ENCODE measurements at regions not wholly inside any gene's neighbourhood (a gene's known extent, or its start where the extent isn't known, plus 50 kb on each side); places are given as distances from the start of the nearest gene placed in this dataset.

- ATAC-seq (ENCODE audit: low read depth) (no peak), DNase-seq (ENCODE audit: low spot score in 2 of 2) (no peak)
- H3K4me3 Mint-ChIP-seq: no peak overlapping the region
- H3K9me3 Mint-ChIP-seq: peaks cover 1% of the 10 kb centered on the region
- H3K27ac Mint-ChIP-seq: no peak overlapping the region
- no peaks in the 10 kb centered on the region for H3K4me1 Mint-ChIP-seq
- H3K36me3 Mint-ChIP-seq: no peaks in the 10 kb centered on the region
- H3K27me3 Mint-ChIP-seq: no peaks in the 10 kb centered on the region
Observed at GRCh38 chr6:8562125-8562524, 126.8 kb upstream of the SLC35B3 start.

GRCh38 chr6:8558953-8559352, 123.6 kb upstream of the SLC35B3 start:
- Mint-ChIP-seq H3K36me3 (no peaks in the 10 kb centered on the region), H3K4me3 (no peak overlapping the region), H3K4me1 (no peaks in the 10 kb centered on the region), H3K9me3 (peaks cover 1% of the 10 kb centered on the region), H3K27me3 (no peaks in the 10 kb centered on the region), H3K27ac (no peak overlapping the region)
- DNase-seq (ENCODE audit: low spot score in 2 of 2) (no peak), ATAC-seq (ENCODE audit: low read depth) (no peak)

GRCh38 chr6:8557014-8557748, 121.8 kb upstream of the SLC35B3 start:
- ATAC-seq (ENCODE audit: low read depth): no peak
- Mint-ChIP-seq H3K9me3 (no peaks in the 10 kb centered on the region), H3K4me3 (no peak overlapping the region), H3K27ac (no peak overlapping the region), H3K4me1 (no peaks in the 10 kb centered on the region), H3K27me3 (no peaks in the 10 kb centered on the region), H3K36me3 (no peaks in the 10 kb centered on the region)
- DNase-seq (ENCODE audit: low spot score in 2 of 2): no peak

- DNase-seq (ENCODE audit: low spot score in 2 of 2): no peak
Observed at GRCh38 chr6:8556370-8557013, 121.1 kb upstream of the SLC35B3 start.

GRCh38 chr6:8551993-8552392, 116.6 kb upstream of the SLC35B3 start:
- DNase-seq (ENCODE audit: low spot score in 2 of 2) (no peak), ATAC-seq (ENCODE audit: low read depth) (no peak)
- Mint-ChIP-seq H3K27ac (no peak overlapping the region), H3K4me1 (no peaks in the 10 kb centered on the region), H3K4me3 (no peak overlapping the region), H3K36me3 (no peaks in the 10 kb centered on the region), H3K9me3 (no peaks in the 10 kb centered on the region), H3K27me3 (no peaks in the 10 kb centered on the region)

More at GRCh38 chr6:8556370-8557013, 121.1 kb upstream of the SLC35B3 start:
- ATAC-seq (ENCODE audit: low read depth): no peak
- H3K4me1 Mint-ChIP-seq: no peaks in the 10 kb centered on the region
- H3K9me3 Mint-ChIP-seq: no peaks in the 10 kb centered on the region
- H3K27me3 Mint-ChIP-seq: no peaks in the 10 kb centered on the region
- H3K4me3 Mint-ChIP-seq: no peak overlapping the region
- H3K36me3 Mint-ChIP-seq: no peaks in the 10 kb centered on the region
- H3K27ac Mint-ChIP-seq: no peak overlapping the region

- ATAC-seq (ENCODE audit: low read depth) (no peak), DNase-seq (ENCODE audit: low spot score in 2 of 2) (no peak)
- no peaks in the 10 kb centered on the region for H3K36me3 Mint-ChIP-seq
- H3K27ac Mint-ChIP-seq: no peak overlapping the region
- H3K27me3 Mint-ChIP-seq: peaks cover 2% of the 10 kb centered on the region
- H3K9me3 Mint-ChIP-seq: no peaks in the 10 kb centered on the region
- no peak overlapping the region for H3K4me3 Mint-ChIP-seq
- H3K4me1 Mint-ChIP-seq: no peaks in the 10 kb centered on the region
Observed at GRCh38 chr6:8551386-8551785, 116.0 kb upstream of the SLC35B3 start.

- ATAC-seq (ENCODE audit: low read depth) (no peak), DNase-seq (ENCODE audit: low spot score in 2 of 2) (no peak)
- H3K27me3 Mint-ChIP-seq: peaks cover 2% of the 10 kb centered on the region
- H3K4me3 Mint-ChIP-seq: no peak overlapping the region
- no peak overlapping the region for H3K27ac Mint-ChIP-seq
- H3K4me1 Mint-ChIP-seq: no peaks in the 10 kb centered on the region
- no peaks in the 10 kb centered on the region for H3K36me3 Mint-ChIP-seq
- H3K9me3 Mint-ChIP-seq: no peaks in the 10 kb centered on the region
Observed at GRCh38 chr6:8549074-8549790, 113.9 kb upstream of the SLC35B3 start.

GRCh38 chr6:8546496-8546895, 111.2 kb upstream of the SLC35B3 start:
- H3K27ac Mint-ChIP-seq: no peak overlapping the region

GRCh38 chr6:8545336-8545735, 110.0 kb upstream of the SLC35B3 start:
- peaks cover 5% of the 10 kb centered on the region for H3K9me3 Mint-ChIP-seq
- no peaks in the 10 kb centered on the region for H3K4me1 Mint-ChIP-seq
- no peak overlapping the region for H3K27ac Mint-ChIP-seq
- no peaks in the 10 kb centered on the region for H3K36me3 Mint-ChIP-seq
- peaks cover 2% of the 10 kb centered on the region for H3K27me3 Mint-ChIP-seq
- no peak overlapping the region for H3K4me3 Mint-ChIP-seq
- DNase-seq (ENCODE audit: low spot score in 2 of 2): no peak
- no peak for ATAC-seq (ENCODE audit: low read depth)

More at GRCh38 chr6:8546496-8546895, 111.2 kb upstream of the SLC35B3 start:
- no peak for ATAC-seq (ENCODE audit: low read depth)
- Mint-ChIP-seq H3K27me3 (peaks cover 2% of the 10 kb centered on the region), H3K9me3 (no peaks in the 10 kb centered on the region), H3K4me3 (no peak overlapping the region), H3K4me1 (no peaks in the 10 kb centered on the region), H3K36me3 (no peaks in the 10 kb centered on the region)
- no peak for DNase-seq (ENCODE audit: low spot score in 2 of 2)

GRCh38 chr6:8543714-8544113, 108.4 kb upstream of the SLC35B3 start:
- Mint-ChIP-seq H3K36me3 (no peaks in the 10 kb centered on the region), H3K4me3 (no peak overlapping the region), H3K4me1 (no peaks in the 10 kb centered on the region), H3K27ac (no peak overlapping the region), H3K9me3 (peaks cover 8% of the 10 kb centered on the region), H3K27me3 (peaks cover 2% of the 10 kb centered on the region)
- ATAC-seq (ENCODE audit: low read depth) (no peak), DNase-seq (ENCODE audit: low spot score in 2 of 2) (no peak)

GRCh38 chr6:8539453-8539852, 104.1 kb upstream of the SLC35B3 start:
- Mint-ChIP-seq H3K4me3 (no peak overlapping the region), H3K36me3 (no peaks in the 10 kb centered on the region)
- no peak for ATAC-seq (ENCODE audit: low read depth)

GRCh38 chr6:8536122-8536521, 100.8 kb upstream of the SLC35B3 start:
- H3K4me1 Mint-ChIP-seq: no peaks in the 10 kb centered on the region
- no peaks in the 10 kb centered on the region for H3K36me3 Mint-ChIP-seq
- DNase-seq (ENCODE audit: low spot score in 2 of 2) (no peak), ATAC-seq (ENCODE audit: low read depth) (no peak)
- no peak overlapping the region for H3K27ac Mint-ChIP-seq
- no peak overlapping the region for H3K4me3 Mint-ChIP-seq
- H3K9me3 Mint-ChIP-seq: peaks cover 8% of the 10 kb centered on the region
- peaks cover 2% of the 10 kb centered on the region for H3K27me3 Mint-ChIP-seq

More at GRCh38 chr6:8539453-8539852, 104.1 kb upstream of the SLC35B3 start:
- Mint-ChIP-seq H3K27ac (no peak overlapping the region), H3K4me1 (no peaks in the 10 kb centered on the region), H3K9me3 (peaks cover 8% of the 10 kb centered on the region), H3K27me3 (peaks cover 2% of the 10 kb centered on the region)
- no peak for DNase-seq (ENCODE audit: low spot score in 2 of 2)

GRCh38 chr6:8535519-8535918, 100.2 kb upstream of the SLC35B3 start:
- no peaks in the 10 kb centered on the region for H3K4me1 Mint-ChIP-seq
- no peak overlapping the region for H3K27ac Mint-ChIP-seq
- ATAC-seq (ENCODE audit: low read depth): no peak

GRCh38 chr6:8530785-8531435, 95.6 kb upstream of the SLC35B3 start:
- no peak overlapping the region for H3K4me3 Mint-ChIP-seq
- no peaks in the 10 kb centered on the region for H3K27me3 Mint-ChIP-seq
- H3K4me1 Mint-ChIP-seq: no peaks in the 10 kb centered on the region
- ATAC-seq (ENCODE audit: low read depth) (no peak), DNase-seq (ENCODE audit: low spot score in 2 of 2) (no peak)
- H3K36me3 Mint-ChIP-seq: no peaks in the 10 kb centered on the region
- no peaks in the 10 kb centered on the region for H3K9me3 Mint-ChIP-seq
- H3K27ac Mint-ChIP-seq: no peak overlapping the region

More at GRCh38 chr6:8535519-8535918, 100.2 kb upstream of the SLC35B3 start:
- Mint-ChIP-seq H3K36me3 (no peaks in the 10 kb centered on the region), H3K4me3 (no peak overlapping the region), H3K27me3 (peaks cover 2% of the 10 kb centered on the region), H3K9me3 (peaks cover 3% of the 10 kb centered on the region)
- no peak for DNase-seq (ENCODE audit: low spot score in 2 of 2)

All from memory B cell (primary cell).